Endothelial cell of umbilical vein (primary cell): ENCODE measurements at regions not wholly inside any gene's neighbourhood (a gene's known extent, or its start where the extent isn't known, plus 50 kb on each side); places are given as distances from the start of the nearest gene placed in this dataset.
"Not testable (repeated sequence)": the region's sequence is repeated elsewhere in the genome, so short reads cannot be mapped to it uniquely, and the experiment has no call there.

Experiments used
- BruUV-seq: library from RNA; stranded (reverse); fragments of 400-500 nt; replicated peaks from 2 replicates; lab custom pipeline; 2021; lab: Mats Ljungman, UMichigan
- CTCF ChIA-PET: fragments of 300-600, 350-600 bp; sonication (Branson Sonifier 250); formaldehyde crosslinking; loops from one replicate; lab custom pipeline; 2021; ENCODE audit warnings: antibody characterized with exemption, inconsistent platforms; lab: Charles Lee
- POLR2A ChIA-PET: fragments of 300-600, 350-600 bp; sonication (Branson Sonifier 250); formaldehyde crosslinking; loops from one replicate; lab custom pipeline; 2021; ENCODE audit warnings: antibody characterized with exemption, inconsistent platforms; lab: Charles Lee
- DNase-seq: peaks from one replicate; pipeline ENCODE4 v3.0.0-alpha.2; 2011; ENCODE audit warnings: low read depth, low spot score
- FAIRE-seq: peaks from 2 replicates; lab custom pipeline; 2011; peaks lifted over from hg19 to GRCh38; lab: Jason Lieb, UNC
- H2AFZ ChIP-seq: 2 replicates; pipeline ENCODE4 v1.6.0; 2012; ENCODE audit warnings: low read depth, low read length, control low read depth, inconsistent platforms
- H3K27ac ChIP-seq: 2 replicates; pipeline ENCODE4 v1.5.1; 2011; ENCODE audit warnings: low read depth, mild to moderate bottlenecking, control low read depth, low read length, moderate library complexity; ENCODE audit not compliant: insufficient read depth
- H3K27me3 ChIP-seq, 2 experiments: 2 replicates each; pipeline versions ENCODE4 v1.6.0 to v1.6.1; 2011; ENCODE audit warnings: low read length in 2 of 2, mixed read lengths in 1 of 2; ENCODE audit not compliant: control insufficient read depth in 2 of 2, insufficient read depth in 2 of 2
- H3K36me3 ChIP-seq, 2 experiments: 2 replicates in 1 of 2; 3 replicates in 1 of 2; pipeline ENCODE4 v1.5.1; 2011; ENCODE audit warnings: low read length in 2 of 2, mild to moderate bottlenecking in 1 of 2, moderate library complexity in 1 of 2; ENCODE audit not compliant: control insufficient read depth in 2 of 2, insufficient read depth in 2 of 2; ENCODE audit errors: extremely low read depth in 1 of 2
- H3K4me1 ChIP-seq: 3 replicates; pipeline ENCODE4 v1.5.1; 2011; ENCODE audit warnings: mild to moderate bottlenecking, low read length; ENCODE audit not compliant: control insufficient read depth, insufficient read depth; ENCODE audit errors: extremely low read depth
- H3K4me2 ChIP-seq: 2 replicates; pipeline ENCODE4 v1.6.1; 2011; ENCODE audit warnings: low read length, control low read depth, mixed read lengths; ENCODE audit not compliant: insufficient read depth
- H3K4me3 ChIP-seq, 3 experiments: fragments of 200-600 bp in 1 of 3; sonication (generic), shearing (Covaris generic) in 1 of 3; replicated peaks in 1 of 3; 2 replicates each; pipeline ENCODE4 v1.5.1; 2011 to 2016; ENCODE audit warnings: control low read depth in 3 of 3, low read length in 3 of 3, mild to moderate bottlenecking in 2 of 3, inconsistent platforms in 1 of 3, low read depth in 1 of 3, moderate library complexity in 1 of 3; ENCODE audit not compliant: insufficient read depth in 1 of 3
- H3K79me2 ChIP-seq: 2 replicates; pipeline ENCODE4 v1.6.0; 2012; ENCODE audit warnings: low read length, inconsistent platforms; ENCODE audit not compliant: control insufficient read depth, insufficient read depth
- H3K9ac ChIP-seq: replicated peaks from 2 replicates; pipeline ENCODE3; 2011; ENCODE audit warnings: low read length, control low read depth; ENCODE audit not compliant: insufficient read depth; ENCODE audit errors: extremely low read depth
- H3K9me1 ChIP-seq: replicated peaks from 3 replicates; pipeline ENCODE4 v1.6.0; 2011; ENCODE audit warnings: mild to moderate bottlenecking, low read length; ENCODE audit not compliant: control insufficient read depth, insufficient read depth; ENCODE audit errors: extremely low read depth
- H3K9me3 ChIP-seq: replicated peaks from 2 replicates; pipeline ENCODE4 v1.5.1; 2012; ENCODE audit warnings: low read length, inconsistent platforms; ENCODE audit not compliant: control insufficient read depth, insufficient read depth
- H4K20me1 ChIP-seq: replicated peaks from 2 replicates; pipeline ENCODE3; 2011; ENCODE audit warnings: mild to moderate bottlenecking, low read length; ENCODE audit not compliant: control insufficient read depth, insufficient read depth; ENCODE audit errors: extremely low read depth
- GATA2 ChIP-seq: IDR thresholded peaks from 2 replicates; pipeline ENCODE4 v1.7.0; 2011; ENCODE audit warnings: low read depth, mild to moderate bottlenecking, moderate library complexity, mixed read lengths, low read length; ENCODE audit not compliant: insufficient read length, insufficient read depth
- JUN ChIP-seq: IDR thresholded peaks from 2 replicates; pipeline ENCODE4 v1.6.1; 2011; ENCODE audit warnings: borderline replicate concordance, low read depth; ENCODE audit not compliant: insufficient read length, insufficient read depth
- POLR2A ChIP-seq: IDR thresholded peaks from 2 replicates; pipeline ENCODE4 v1.6.1; 2012; ENCODE audit warnings: low read depth, mild to moderate bottlenecking, control low read depth, low read length
- POLR2AphosphoS5 ChIP-seq: IDR thresholded peaks from 2 replicates; pipeline ENCODE4 v1.6.1; 2012; ENCODE audit warnings: low read depth, mild to moderate bottlenecking, control low read depth, low read length, moderate library complexity; ENCODE audit not compliant: insufficient read depth
- dilution Hi-C: fragments of 300-500 bp; cut with MboI; formaldehyde crosslinking; loops from one replicate; pipeline ENCODE4 v1.15.0; 2019; ENCODE audit warnings: low sequenced_read_pairs; ENCODE audit not compliant: extremely low pct_ligation_motif_present
- intact Hi-C: fragments of 100-400 bp; cut with micrococcal nuclease; formaldehyde crosslinking; loops from one replicate; pipeline ENCODE4 v1.10.0; 2022
- TF ChIP-seq, protein P1 (sequence below): IDR thresholded peaks from 2 replicates; pipeline ENCODE4 v1.6.1; 2011; ENCODE audit not compliant: insufficient read depth, insufficient read length

DNA sequence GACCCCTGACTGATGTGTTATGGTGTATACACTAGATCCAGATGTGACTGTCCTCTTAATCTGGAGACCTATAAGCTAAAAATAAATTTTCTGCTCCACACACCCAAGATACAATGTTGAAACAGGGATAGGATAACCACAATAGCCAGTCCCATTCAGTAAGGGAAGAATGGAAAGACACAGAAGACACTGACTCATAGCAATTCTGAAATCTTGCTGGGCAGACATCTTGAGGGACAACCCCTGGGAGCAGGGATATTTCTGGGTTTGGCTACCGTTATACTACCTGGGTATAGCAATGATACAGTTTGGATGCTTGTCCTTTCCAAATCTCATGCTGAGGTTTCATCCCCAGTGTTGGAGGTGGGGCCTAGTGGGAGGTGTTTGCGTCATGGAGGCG is 93.9 kb downstream of the BUD13 start:
- dilution Hi-C loops (no loop called here), intact Hi-C loops (no loop called here)
- FAIRE-seq (no peak), DNase-seq (no peak)
- no peaks in the 10 kb centered on the region for H3K9me1 ChIP-seq
- H3K9me3 ChIP-seq = no peaks in the 10 kb centered on the region
- TF ChIP-seq POLR2A (no peak), POLR2AphosphoS5 (no peak), JUN (no peak), GATA2 (no peak)
- TF ChIP-seq, protein P1, sequence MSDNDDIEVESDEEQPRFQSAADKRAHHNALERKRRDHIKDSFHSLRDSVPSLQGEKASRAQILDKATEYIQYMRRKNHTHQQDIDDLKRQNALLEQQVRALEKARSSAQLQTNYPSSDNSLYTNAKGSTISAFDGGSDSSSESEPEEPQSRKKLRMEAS = no peak
- H4K20me1 ChIP-seq = no peaks in the 10 kb centered on the region
- no peaks in the 10 kb centered on the region for H3K36me3 ChIP-seq
- H3K4me2 ChIP-seq = no peak overlapping the region
- no TSS peak for BruUV-seq
- H3K4me1 ChIP-seq = no peaks in the 10 kb centered on the region
- H3K9ac ChIP-seq = no peak overlapping the region
- peaks cover 2 to 8% of the 10 kb centered on the region in 2 experiments for H3K27me3 ChIP-seq
- H3K4me3 ChIP-seq = no peak overlapping the region
- no peak overlapping the region for H3K27ac ChIP-seq
- POLR2A ChIA-PET = no interaction called here
- no peaks in the 10 kb centered on the region for H3K79me2 ChIP-seq
- H2AFZ ChIP-seq = no peak overlapping the region
- CTCF ChIA-PET = no interaction called here

DNA sequence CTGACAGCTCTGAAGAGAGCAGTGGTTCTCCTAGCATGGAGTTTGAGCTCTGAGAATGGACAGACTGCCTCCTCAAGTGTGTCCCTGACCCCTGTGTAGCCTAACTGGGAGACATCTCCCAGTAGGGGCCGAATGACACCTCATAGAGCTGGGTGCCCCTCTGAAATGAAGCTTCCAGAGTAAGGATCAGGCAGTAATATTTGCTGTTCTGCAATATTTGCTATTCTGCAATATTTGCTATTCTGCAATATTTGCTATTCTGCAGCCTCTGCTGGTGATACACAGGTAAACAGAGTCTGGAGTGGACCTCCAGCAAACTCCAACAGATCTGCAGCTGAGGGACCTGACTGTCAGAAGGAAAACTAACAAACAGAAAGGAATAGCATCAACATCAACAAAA is 105.5 kb downstream of the BUD13 start:
- CTCF ChIA-PET, H3K36me3 ChIP-seq, H2AFZ ChIP-seq, H3K27me3 ChIP-seq, intact Hi-C loops, H3K9me1 ChIP-seq, FAIRE-seq, dilution Hi-C loops, H3K4me3 ChIP-seq, POLR2A ChIA-PET, H3K27ac ChIP-seq, H3K79me2 ChIP-seq, H3K9ac ChIP-seq, DNase-seq, H3K4me2 ChIP-seq, H3K4me1 ChIP-seq, H4K20me1 ChIP-seq, BruUV-seq, H3K9me3 ChIP-seq: not testable (repeated sequence)

DNA sequence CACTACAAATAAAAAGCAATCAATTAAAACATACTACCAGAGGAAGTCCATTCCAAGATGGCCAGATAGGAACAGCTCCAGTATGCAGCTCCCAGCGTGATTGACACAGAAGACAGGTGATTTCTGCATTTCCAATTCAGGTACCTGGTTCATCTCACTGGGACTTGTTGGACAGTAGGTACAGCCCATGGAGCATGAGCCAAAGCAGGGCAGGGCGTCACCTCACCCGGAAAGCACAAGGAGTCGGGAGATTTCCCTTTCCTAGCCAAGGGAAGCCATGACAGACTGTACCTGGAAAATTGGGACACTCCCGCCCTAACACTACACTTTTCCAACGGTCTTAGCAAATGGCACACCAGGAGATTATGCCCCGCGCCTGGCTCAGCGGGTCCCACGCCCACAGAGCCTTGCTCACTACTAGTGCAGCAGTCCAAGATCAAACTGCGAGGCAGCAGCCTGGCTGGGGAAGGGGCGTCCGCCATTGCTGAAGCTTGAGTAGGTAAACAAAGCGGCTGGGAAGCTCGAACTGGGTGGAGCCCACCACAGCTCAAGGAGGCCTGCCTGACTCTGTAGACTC is 106.0 kb downstream of the BUD13 start:
- dilution Hi-C loops, H3K9ac ChIP-seq, BruUV-seq, CTCF ChIA-PET, H3K9me1 ChIP-seq, DNase-seq, H3K36me3 ChIP-seq, intact Hi-C loops, H3K79me2 ChIP-seq, H3K4me1 ChIP-seq, H3K27ac ChIP-seq, POLR2A ChIA-PET, H3K4me2 ChIP-seq, H3K27me3 ChIP-seq, H2AFZ ChIP-seq, FAIRE-seq, H4K20me1 ChIP-seq, H3K4me3 ChIP-seq, H3K9me3 ChIP-seq: not testable (repeated sequence)
